Endodermal cell (in vitro differentiated cells): ENCODE measurements at regions not wholly inside any gene's neighbourhood (a gene's known extent, or its start where the extent isn't known, plus 50 kb on each side); places are given as distances from the start of the nearest gene placed in this dataset.
"Not testable (repeated sequence)": the region's sequence is repeated elsewhere in the genome, so short reads cannot be mapped to it uniquely, and the experiment has no call there.

Source experiments
- DNase-seq: peaks from one replicate; pipeline ENCODE4 v3.0.0-alpha.2; 2017
- H3K27ac ChIP-seq: 2 replicates; pipeline ENCODE4 v1.5.1; 2013; ENCODE audit warnings: mild to moderate bottlenecking, low read depth, low read length, moderate library complexity
- H3K27me3 ChIP-seq: 2 replicates; pipeline ENCODE4 v1.6.1; 2013; ENCODE audit warnings: mild to moderate bottlenecking, low read length, moderate library complexity; ENCODE audit not compliant: insufficient read depth, control insufficient read depth, poor library complexity, severe bottlenecking
- H3K36me3 ChIP-seq: 2 replicates; pipeline ENCODE4 v1.7.0; 2013; ENCODE audit warnings: mild to moderate bottlenecking, low read length, moderate library complexity; ENCODE audit not compliant: control insufficient read depth, insufficient read depth
- H3K4me1 ChIP-seq: one replicate; pipeline ENCODE4 v1.7.0; 2013; ENCODE audit warnings: low read length; ENCODE audit not compliant: control insufficient read depth, insufficient read depth
- H3K4me3 ChIP-seq: 2 replicates; pipeline ENCODE4 v1.5.1; 2013; ENCODE audit warnings: mild to moderate bottlenecking, low read length, moderate library complexity
- H3K9ac ChIP-seq: 2 replicates; pipeline ENCODE4 v1.6.1; 2013; ENCODE audit warnings: mild to moderate bottlenecking, low read length, moderate library complexity; ENCODE audit not compliant: poor library complexity, severe bottlenecking; ENCODE audit errors: extremely low read depth
- H3K9me3 ChIP-seq: 2 replicates; pipeline ENCODE4 v1.6.1; 2013; ENCODE audit warnings: mild to moderate bottlenecking, low read length, moderate library complexity; ENCODE audit not compliant: control insufficient read depth
- H3K27ac Mint-ChIP-seq: 2 replicates; pipeline ENCODE4 v1.8.0; 2020; ENCODE audit warnings: mixed read lengths
- H3K27me3 Mint-ChIP-seq: 2 replicates; pipeline ENCODE4 v1.8.0; 2021; ENCODE audit warnings: mild to moderate bottlenecking, mixed read lengths; ENCODE audit not compliant: insufficient read depth
- H3K36me3 Mint-ChIP-seq: 2 replicates; pipeline ENCODE4 v1.8.0; 2020; ENCODE audit warnings: low read depth, mixed read lengths
- H3K4me1 Mint-ChIP-seq: 2 replicates; pipeline ENCODE4 v1.8.0; 2020; ENCODE audit warnings: mixed read lengths
- H3K4me3 Mint-ChIP-seq: 2 replicates; pipeline ENCODE4 v1.8.0; 2020; ENCODE audit warnings: mild to moderate bottlenecking, moderate library complexity, mixed read lengths
- H3K9me3 Mint-ChIP-seq: 2 replicates; pipeline ENCODE4 v1.8.0; 2020; ENCODE audit warnings: mild to moderate bottlenecking, mixed read lengths
- WGBS, 2 experiments: methylation state at CpG; one replicate each; pipeline versions ENCODE4 v1.1.5 to v1.1.7; 2013; ENCODE audit warnings: missing lambda C conversion rate in 2 of 2, mixed read lengths in 1 of 2; ENCODE audit not compliant: insufficient coverage in 1 of 2, insufficient read length in 1 of 2; 5-methylcytosine and 5-hydroxymethylcytosine counted together
- TF ChIP-seq, protein P1 (sequence below): fragments of 200-600 bp; sonication (generic); conservative IDR thresholded peaks from 2 replicates; pipeline ENCODE4 v1.5.0; 2021; ENCODE audit warnings: antibody characterized with exemption, mild to moderate bottlenecking

DNA sequence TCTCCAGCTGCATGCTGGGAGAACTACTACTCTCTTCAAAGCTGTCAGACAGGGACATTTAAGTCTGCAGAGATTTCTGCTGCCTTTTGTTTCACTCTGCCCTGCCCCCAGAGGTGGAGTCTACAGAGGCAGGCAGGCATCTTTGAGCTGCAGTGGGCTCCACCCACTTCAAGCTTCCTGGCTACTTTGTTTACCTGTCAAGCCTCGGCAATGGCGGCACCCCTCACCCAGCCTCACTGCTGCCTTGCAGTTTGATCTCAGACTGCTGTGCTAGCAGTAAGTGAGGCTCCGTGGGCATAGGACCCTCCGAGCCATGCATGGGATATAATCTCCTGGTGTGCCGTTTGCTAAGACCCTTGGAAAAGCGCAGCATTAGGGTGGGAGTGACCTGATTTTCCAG lies 61.7 kb downstream of the DMRTA1 start:
- not testable (repeated sequence) for H3K4me3 Mint-ChIP-seq, H3K27ac Mint-ChIP-seq, H3K36me3 Mint-ChIP-seq, H3K4me1 ChIP-seq, H3K27me3 ChIP-seq, H3K27ac ChIP-seq, H3K27me3 Mint-ChIP-seq, H3K36me3 ChIP-seq, DNase-seq, H3K4me1 Mint-ChIP-seq, H3K9ac ChIP-seq, H3K4me3 ChIP-seq
- 92 to 97% methylated on average over 4 to 6 of the region's 6 CpGs for WGBS, 2 experiments
- peaks cover 12% of the 10 kb centered on the region for H3K9me3 ChIP-seq
- peaks cover 48% of the 10 kb centered on the region for H3K9me3 Mint-ChIP-seq

DNA sequence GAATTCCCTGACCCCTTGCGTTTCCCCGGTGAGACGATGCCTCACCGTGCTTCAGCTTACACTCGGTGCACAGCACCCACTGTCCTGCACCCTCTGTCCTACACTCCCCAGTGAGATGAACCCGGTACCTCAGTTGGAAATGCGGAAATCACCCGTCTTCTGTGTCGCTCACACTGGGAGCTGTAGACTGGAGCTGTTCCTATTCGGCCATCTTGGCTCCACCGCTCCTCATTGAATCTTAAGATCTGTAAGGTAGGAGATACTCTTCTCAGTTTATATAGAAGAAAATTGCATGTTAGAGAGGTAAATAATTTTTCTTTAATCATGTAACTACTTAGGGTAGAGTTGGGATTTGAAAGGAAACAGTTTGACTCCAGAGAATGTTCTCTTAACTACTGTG lies 62.2 kb downstream of the DMRTA1 start:
- Mint-ChIP-seq H3K36me3 (peaks cover 6% of the 10 kb centered on the region), H3K27ac (no peak overlapping the region), H3K4me3 (no peak overlapping the region), H3K9me3 (peaks cover 48% of the 10 kb centered on the region), H3K4me1 (no peaks in the 10 kb centered on the region), H3K27me3 (no peaks in the 10 kb centered on the region)
- no peak overlapping the region for H3K4me3 ChIP-seq
- no peaks in the 10 kb centered on the region for H3K27me3 ChIP-seq
- no peaks in the 10 kb centered on the region for H3K36me3 ChIP-seq
- H3K9ac ChIP-seq: no peak overlapping the region
- H3K27ac ChIP-seq: no peak overlapping the region
- H3K4me1 ChIP-seq: no peaks in the 10 kb centered on the region
- DNase-seq: no peak
- peaks cover 12% of the 10 kb centered on the region for H3K9me3 ChIP-seq
- TF ChIP-seq, protein P1, sequence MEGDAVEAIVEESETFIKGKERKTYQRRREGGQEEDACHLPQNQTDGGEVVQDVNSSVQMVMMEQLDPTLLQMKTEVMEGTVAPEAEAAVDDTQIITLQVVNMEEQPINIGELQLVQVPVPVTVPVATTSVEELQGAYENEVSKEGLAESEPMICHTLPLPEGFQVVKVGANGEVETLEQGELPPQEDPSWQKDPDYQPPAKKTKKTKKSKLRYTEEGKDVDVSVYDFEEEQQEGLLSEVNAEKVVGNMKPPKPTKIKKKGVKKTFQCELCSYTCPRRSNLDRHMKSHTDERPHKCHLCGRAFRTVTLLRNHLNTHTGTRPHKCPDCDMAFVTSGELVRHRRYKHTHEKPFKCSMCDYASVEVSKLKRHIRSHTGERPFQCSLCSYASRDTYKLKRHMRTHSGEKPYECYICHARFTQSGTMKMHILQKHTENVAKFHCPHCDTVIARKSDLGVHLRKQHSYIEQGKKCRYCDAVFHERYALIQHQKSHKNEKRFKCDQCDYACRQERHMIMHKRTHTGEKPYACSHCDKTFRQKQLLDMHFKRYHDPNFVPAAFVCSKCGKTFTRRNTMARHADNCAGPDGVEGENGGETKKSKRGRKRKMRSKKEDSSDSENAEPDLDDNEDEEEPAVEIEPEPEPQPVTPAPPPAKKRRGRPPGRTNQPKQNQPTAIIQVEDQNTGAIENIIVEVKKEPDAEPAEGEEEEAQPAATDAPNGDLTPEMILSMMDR: no peak
- WGBS, 2 experiments: 83 to 93% methylated on average over 3 to 11 of the region's 11 CpGs

DNA sequence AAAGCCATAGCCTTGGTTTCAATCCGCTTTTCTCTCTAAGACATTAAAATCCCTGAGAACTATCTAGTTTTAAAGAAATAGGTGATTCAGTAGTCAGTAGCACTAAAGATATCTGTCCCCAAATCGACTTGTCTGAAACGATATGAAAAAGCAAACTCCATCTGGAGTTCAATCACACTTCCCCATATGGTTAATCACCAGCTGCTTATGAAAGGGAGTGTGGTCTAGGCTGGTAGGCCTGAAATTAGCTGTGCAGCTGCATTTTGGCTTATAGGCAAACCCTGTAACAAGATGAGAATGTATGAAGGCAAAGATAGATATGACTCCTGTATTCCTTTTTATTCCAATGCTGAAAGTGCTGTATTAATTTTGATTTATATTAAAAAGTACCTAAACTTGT lies 65.9 kb downstream of the DMRTA1 start:
- Histone ChIP-seq H3K27ac (no peak overlapping the region), H3K4me1 (peaks cover 7% of the 10 kb centered on the region), H3K36me3 (no peaks in the 10 kb centered on the region), H3K4me3 (no peak overlapping the region), H3K27me3 (no peaks in the 10 kb centered on the region), H3K9me3 (peaks cover 12% of the 10 kb centered on the region), H3K9ac (no peak overlapping the region)
- Mint-ChIP-seq H3K4me1 (peaks cover 5% of the 10 kb centered on the region), H3K27ac (no peak overlapping the region), H3K4me3 (no peak overlapping the region), H3K36me3 (peaks cover 6% of the 10 kb centered on the region), H3K9me3 (peaks cover 32% of the 10 kb centered on the region), H3K27me3 (no peaks in the 10 kb centered on the region)
- TF ChIP-seq, protein P1: no peak
- 80 to 83% methylated on average over 1 to 3 of the region's 3 CpGs for WGBS, 2 experiments
- no peak for DNase-seq

DNA sequence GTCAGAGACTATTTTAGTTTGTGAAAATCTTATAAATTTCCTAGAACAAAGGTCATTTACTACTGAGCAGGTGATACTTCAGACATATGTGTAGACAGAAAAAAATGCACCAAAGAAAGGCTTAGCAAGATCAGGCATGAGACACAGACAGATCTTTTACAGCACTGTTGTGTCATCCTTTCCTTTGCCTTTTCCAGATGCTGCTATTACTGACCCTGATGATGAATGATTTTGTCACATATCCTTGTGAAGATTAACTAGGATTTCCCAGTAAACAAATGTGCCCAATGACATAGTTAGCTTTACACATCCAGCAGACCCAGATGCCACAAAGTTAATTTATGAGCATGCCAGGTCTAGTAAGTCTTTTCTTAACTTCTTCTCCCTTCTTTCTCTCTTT lies 68.2 kb downstream of the DMRTA1 start:
- H3K4me1 ChIP-seq: peaks cover 7% of the 10 kb centered on the region
- Mint-ChIP-seq H3K27me3 (no peaks in the 10 kb centered on the region), H3K36me3 (peaks cover 1% of the 10 kb centered on the region), H3K9me3 (peaks cover 8% of the 10 kb centered on the region), H3K4me3 (no peak overlapping the region), H3K27ac (no peak overlapping the region), H3K4me1 (peaks cover 8% of the 10 kb centered on the region)
- no peak overlapping the region for H3K9ac ChIP-seq
- H3K4me3 ChIP-seq: no peak overlapping the region
- no peaks in the 10 kb centered on the region for H3K27me3 ChIP-seq
- no peak overlapping the region for H3K27ac ChIP-seq
- DNase-seq: no peak
- H3K9me3 ChIP-seq: no peaks in the 10 kb centered on the region
- TF ChIP-seq, protein P1: no peak
- H3K36me3 ChIP-seq: no peaks in the 10 kb centered on the region
